GM12891 (cell line): ENCODE measurements at regions not wholly inside any gene's neighbourhood (a gene's known extent, or its start where the extent isn't known, plus 50 kb on each side); places are given as distances from the start of the nearest gene placed in this dataset.

Experiments used
- POLR2A ChIP-seq: IDR thresholded peaks from 2 replicates; pipeline ENCODE4 v1.6.1; 2011; ENCODE audit warnings: low read depth, low read length, control low read depth
- TAF1 ChIP-seq: IDR thresholded peaks from 2 replicates; pipeline ENCODE4 v1.6.1; 2011; ENCODE audit warnings: low read depth, low read length, control low read depth

GRCh38 chr5:88657136-88657535, 225.8 kb downstream of the MEF2C start:
- TF ChIP-seq POLR2A = no peak
- TF ChIP-seq TAF1 = no peak
